HG03045 (cell line): ENCODE measurements at regions not wholly inside any gene's neighbourhood (a gene's known extent, or its start where the extent isn't known, plus 50 kb on each side); places are given as distances from the start of the nearest gene placed in this dataset.

Experiments used
- ATAC-seq: cut with Tn5 transposase; IDR thresholded peaks from one replicate; pipeline ENCODE4 v1.9.1; 2021; ENCODE audit warnings: mild to moderate bottlenecking, moderate library complexity; ENCODE audit not compliant: unreplicated experiment

GRCh38 chr6:170483413-170483812, 69.7 kb downstream of the PSMB1 start:
- ATAC-seq: no peak

- no peak for ATAC-seq
These were observed 72.9 kb downstream of the PSMB1 start for GRCh38 chr6:170480050-170480692.

GRCh38 chr6:170476360-170476759, 76.7 kb downstream of the PSMB1 start:
- ATAC-seq: no peak

GRCh38 chr6:170475118-170475517, 78.0 kb downstream of the PSMB1 start:
- no peak for ATAC-seq

GRCh38 chr6:170473801-170474200, 79.3 kb downstream of the PSMB1 start:
- ATAC-seq: no peak

- no peak for ATAC-seq
These were observed 79.8 kb downstream of the PSMB1 start for GRCh38 chr6:170473301-170473717.

- ATAC-seq: no peak
These were observed 81.6 kb downstream of the PSMB1 start for GRCh38 chr6:170471491-170471890.

GRCh38 chr6:170470734-170471133, 82.4 kb downstream of the PSMB1 start:
- no peak for ATAC-seq

GRCh38 chr6:170464524-170464979, 88.6 kb downstream of the PSMB1 start:
- ATAC-seq: no peak

GRCh38 chr6:170464080-170464479, 89.0 kb downstream of the PSMB1 start:
- no peak for ATAC-seq

GRCh38 chr6:170463101-170463721, 89.9 kb downstream of the PSMB1 start:
- ATAC-seq: no peak

- no peak for ATAC-seq
These were observed 90.6 kb downstream of the PSMB1 start for GRCh38 chr6:170462366-170463020.

GRCh38 chr6:170461556-170462365, 91.3 kb downstream of the PSMB1 start:
- ATAC-seq: no peak

GRCh38 chr6:170461111-170461510, 92.0 kb downstream of the PSMB1 start:
- ATAC-seq: no peak

- ATAC-seq: no peak
These were observed 92.5 kb downstream of the PSMB1 start for GRCh38 chr6:170460641-170461040.

- peak; percentile 58 for ATAC-seq
These were observed 93.7 kb downstream of the PSMB1 start for GRCh38 chr6:170459451-170459850.

GRCh38 chr6:170456886-170457698, 96.0 kb downstream of the PSMB1 start:
- ATAC-seq: no peak
